ENCODE measurements at regions not wholly inside any gene's neighbourhood (a gene's known extent, or its start where the extent isn't known, plus 50 kb on each side); places are given as distances from the start of the nearest gene placed in this dataset.

DNA sequence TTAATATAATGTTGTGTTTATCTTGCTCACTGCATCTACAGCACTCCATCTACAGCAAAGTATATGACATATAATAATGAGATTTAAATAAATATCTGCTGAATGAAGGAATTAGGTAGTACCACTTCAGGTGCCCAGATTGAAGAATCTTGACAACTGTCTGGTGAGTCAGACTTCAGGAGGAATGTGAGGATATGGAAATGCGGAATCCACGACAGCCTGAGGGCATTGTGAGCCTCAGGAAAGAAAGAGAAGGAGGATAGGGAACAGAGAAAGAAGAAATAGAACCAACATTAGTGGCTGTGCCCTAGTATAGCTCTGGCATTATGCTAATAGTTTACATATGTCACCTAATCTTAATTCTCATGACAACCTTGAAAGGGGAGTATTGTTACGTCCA is 304.4 kb downstream of the AASDHPPT start:
- no peak for TF ChIP-seq POLR2A (IDR thresholded peaks at IDR 0.05)
- TF ChIP-seq, protein P1, sequence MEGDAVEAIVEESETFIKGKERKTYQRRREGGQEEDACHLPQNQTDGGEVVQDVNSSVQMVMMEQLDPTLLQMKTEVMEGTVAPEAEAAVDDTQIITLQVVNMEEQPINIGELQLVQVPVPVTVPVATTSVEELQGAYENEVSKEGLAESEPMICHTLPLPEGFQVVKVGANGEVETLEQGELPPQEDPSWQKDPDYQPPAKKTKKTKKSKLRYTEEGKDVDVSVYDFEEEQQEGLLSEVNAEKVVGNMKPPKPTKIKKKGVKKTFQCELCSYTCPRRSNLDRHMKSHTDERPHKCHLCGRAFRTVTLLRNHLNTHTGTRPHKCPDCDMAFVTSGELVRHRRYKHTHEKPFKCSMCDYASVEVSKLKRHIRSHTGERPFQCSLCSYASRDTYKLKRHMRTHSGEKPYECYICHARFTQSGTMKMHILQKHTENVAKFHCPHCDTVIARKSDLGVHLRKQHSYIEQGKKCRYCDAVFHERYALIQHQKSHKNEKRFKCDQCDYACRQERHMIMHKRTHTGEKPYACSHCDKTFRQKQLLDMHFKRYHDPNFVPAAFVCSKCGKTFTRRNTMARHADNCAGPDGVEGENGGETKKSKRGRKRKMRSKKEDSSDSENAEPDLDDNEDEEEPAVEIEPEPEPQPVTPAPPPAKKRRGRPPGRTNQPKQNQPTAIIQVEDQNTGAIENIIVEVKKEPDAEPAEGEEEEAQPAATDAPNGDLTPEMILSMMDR (IDR thresholded peaks at IDR 0.05 in 4 of 5, conservative IDR thresholded peaks at IDR 0.05 in 1 of 5) = no peak
